ENCODE measurements at regions not wholly inside any gene's neighbourhood (a gene's known extent, or its start where the extent isn't known, plus 50 kb on each side); places are given as distances from the start of the nearest gene placed in this dataset.

- DNase-seq (ENCODE audit: low spot score): no peak
Observed at GRCh38 chr3:105923140-105923539, 54.3 kb upstream of the CBLB start.

DNA sequence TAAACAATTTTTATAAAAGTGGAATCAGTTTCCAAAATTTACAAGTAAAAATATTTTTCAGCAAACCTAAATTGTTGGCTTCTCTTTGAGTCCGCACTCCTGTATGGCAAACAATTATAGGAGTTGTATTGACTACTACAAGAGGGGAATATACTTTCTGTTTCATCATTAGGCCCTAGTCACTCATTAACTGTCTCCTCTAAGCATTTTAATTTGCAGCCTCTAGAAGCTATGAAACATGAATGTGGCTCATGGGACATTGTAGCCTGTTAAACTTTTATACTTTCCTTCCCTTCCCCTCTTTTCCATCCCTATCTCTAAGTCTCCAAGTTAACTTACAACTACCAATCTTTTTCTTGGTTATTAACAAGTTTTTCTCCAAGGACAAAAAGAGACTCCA is 58.9 kb upstream of the CBLB start:
- DNase-seq (ENCODE audit: low spot score): no peak

- DNase-seq (ENCODE audit: low spot score): no peak
Observed at GRCh38 chr3:105930733-105931132, 61.9 kb upstream of the CBLB start.

DNA sequence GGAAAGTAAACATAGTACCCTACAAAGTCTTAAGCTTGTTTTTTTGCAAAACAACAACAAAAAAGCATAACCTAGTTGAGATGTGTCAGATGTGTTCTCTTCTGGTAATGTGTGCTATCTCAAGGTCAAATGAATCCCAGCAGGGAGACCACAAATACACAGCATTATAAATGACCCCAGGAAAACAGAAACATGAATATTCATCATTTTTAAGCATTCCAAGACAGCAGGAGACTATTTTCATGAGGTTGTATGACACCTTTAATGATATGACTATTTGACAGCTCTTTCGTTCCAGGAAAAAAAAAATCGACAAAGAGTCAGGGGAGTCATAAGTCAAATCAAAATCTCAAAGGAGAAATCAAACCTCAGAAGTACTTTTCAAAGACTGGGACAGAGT is 62.7 kb upstream of the CBLB start:
- DNase-seq (ENCODE audit: low spot score): no peak

DNA sequence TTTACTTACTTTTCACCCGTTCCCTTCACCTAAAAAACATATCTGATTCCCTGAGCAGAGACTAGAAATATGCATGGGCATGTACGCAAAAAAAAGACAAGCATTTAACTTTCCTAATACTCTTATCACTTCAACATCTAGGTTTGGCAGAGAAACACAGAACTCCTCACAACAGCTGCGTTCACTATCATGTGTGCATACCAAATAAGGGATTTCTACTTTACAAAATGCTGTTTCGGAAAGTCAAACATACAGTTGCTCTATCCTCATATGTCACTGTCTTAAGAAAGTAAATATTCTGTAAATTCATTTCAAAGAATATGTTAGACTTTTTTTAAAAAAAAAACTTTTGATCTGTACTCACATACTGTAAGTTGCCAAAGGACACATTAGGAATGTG is 65.1 kb upstream of the CBLB start:
- DNase-seq (ENCODE audit: low spot score): no peak

DNA sequence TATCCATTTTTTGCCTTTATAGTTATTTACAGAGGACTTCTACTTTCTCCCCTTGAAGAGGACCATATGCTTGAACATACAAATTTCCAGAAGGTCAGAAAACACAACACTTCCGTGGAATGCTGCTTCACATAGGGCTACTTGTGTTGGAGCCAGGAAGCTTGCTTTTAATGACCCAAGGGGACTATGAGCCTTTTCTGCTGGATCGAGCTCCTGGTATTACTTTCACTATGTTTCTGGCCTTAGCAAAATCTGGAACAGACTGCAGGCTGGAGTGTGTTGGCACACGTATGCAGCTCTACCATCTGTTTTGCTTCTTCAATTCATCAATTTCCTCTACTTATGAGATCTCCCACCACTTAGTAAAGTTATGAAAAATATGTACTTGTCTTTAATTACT is 69.3 kb upstream of the CBLB start:
- DNase-seq (ENCODE audit: low spot score): no peak

GRCh38 chr3:105938806-105939205 is 70.0 kb upstream of the CBLB start:
- no peak for DNase-seq (ENCODE audit: low spot score)

- DNase-seq (ENCODE audit: low spot score): no peak
Observed at GRCh38 chr3:105944276-105944675, 75.5 kb upstream of the CBLB start.

GRCh38 chr3:105944721-105945120 is 75.9 kb upstream of the CBLB start:
- DNase-seq (ENCODE audit: low spot score): peak; percentile 68

DNA sequence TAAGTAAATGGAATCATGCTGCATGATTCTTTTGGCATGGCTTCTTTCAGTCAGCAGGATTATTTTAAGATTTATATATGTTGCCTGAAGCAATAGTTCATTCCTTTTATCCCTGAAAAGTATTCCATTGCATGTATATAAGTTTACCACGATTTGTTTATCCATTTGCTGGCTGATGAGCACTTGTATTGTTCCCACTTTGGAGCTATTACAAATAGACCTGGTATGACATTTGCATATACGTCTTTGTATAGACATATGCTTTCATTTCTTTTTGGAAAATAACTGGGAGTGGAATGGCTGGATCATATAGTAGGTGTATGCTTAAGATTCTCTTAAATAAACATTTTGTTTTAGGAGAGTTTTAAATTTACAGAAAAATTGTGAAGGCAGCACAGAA is 79.3 kb upstream of the CBLB start:
- DNase-seq (ENCODE audit: low spot score): no peak

GRCh38 chr3:105950881-105951600 is 82.2 kb upstream of the CBLB start:
- DNase-seq (ENCODE audit: low spot score): no peak

DNA sequence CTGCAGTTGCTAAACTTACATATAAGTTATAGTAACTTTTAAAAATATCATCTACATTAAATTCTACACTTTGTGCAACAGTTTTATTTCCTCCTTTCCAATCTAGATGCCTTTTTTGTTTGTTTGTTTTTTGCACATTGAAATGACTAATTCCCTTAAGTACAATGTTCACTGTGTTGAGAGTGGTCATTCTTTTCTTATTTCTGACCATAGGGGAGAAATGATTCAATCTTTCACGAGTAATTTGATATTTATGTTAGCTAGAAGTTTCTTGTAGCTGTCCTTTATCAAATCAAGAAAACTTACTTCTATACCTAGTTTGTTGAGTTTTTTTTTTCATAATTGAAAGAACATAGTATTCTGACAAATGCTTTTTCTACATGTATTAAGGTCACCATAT is 85.0 kb upstream of the CBLB start:
- no peak for DNase-seq (ENCODE audit: low spot score)

DNA sequence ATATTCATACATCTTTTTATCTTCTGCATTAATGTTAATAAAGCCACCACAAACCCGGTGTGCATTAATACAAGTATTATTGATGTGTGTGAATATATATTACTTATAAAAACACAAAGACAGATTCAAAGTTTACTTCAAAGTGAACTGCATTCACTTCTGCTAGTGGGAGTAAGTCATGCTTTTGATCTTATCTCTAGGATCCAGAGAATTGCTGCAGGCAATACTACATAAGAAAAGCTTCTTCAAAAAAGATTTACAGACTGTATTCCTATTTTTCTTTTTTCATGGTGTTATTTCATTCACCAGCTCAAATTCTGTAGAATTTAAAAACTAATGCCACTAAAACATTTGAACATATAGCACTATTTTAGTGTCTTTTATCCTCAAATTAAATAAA is 87.5 kb upstream of the CBLB start:
- no peak for DNase-seq (ENCODE audit: low spot score)

- DNase-seq (ENCODE audit: low spot score): no peak
Observed at GRCh38 chr3:105957722-105958121, 88.9 kb upstream of the CBLB start.

DNA sequence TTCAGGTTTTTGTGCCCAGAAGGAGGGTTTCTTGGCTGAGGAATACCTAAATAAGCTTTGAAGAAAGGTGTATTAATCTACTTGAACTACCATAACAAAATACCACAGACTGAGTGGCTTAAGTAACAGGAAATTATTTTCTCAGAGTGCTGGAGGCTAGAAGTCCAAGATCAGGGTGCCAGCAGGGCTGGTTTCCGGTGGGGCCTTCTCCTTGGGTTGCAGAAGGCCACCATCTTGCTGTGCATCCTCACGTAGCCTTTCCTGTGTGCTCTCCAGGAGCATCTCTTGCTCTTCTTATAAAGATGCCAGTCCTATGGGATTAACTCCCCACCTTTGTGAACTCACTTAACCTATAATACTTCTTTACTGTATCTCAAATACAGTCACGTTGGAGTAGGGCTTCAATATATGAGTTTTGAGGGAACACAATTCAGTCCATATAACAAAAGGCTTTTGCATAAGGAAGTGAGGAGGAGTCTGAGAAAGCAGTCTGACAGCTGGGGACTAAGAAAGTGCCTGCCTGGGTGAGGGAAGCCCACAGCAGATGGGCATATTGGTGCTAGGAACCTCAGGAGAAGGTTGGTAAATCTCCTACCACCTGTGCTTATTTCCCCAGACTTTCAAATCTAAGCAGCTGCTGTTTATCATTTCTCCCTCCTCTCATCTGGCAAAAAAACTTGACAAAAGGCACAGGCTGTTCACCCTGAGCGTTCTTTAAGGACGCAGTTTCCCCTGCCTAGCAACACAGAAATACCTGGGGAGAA is 89.6 kb upstream of the CBLB start:
- DNase-seq (ENCODE audit: low spot score): no peak

- no peak for DNase-seq (ENCODE audit: low spot score)
Observed at GRCh38 chr3:105959851-105960250, 91.0 kb upstream of the CBLB start.

DNA sequence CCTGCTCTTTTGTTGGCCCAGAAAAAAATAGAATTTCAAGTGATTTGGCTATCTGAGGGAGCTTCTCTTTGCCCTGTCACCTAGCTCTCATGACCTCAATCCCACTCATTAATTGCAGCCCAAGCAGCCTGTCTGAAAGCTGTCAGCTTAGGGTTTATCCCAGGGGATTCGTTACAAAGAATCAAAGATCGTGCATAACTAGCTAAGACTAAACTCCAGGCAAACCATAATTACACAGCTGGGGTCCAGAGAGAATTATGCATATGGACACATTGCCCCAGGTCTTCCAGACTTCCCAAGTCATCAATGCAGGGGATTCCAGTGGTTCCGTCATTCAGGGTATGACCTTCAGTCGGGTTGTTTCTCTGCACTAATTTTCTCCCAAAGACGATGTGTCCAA is 91.6 kb upstream of the CBLB start:
- no peak for DNase-seq (ENCODE audit: low spot score)

- no peak for DNase-seq (ENCODE audit: low spot score)
Observed at GRCh38 chr3:105963161-105963560, 94.3 kb upstream of the CBLB start.

GRCh38 chr3:105965384-105965783 is 96.6 kb upstream of the CBLB start:
- no peak for DNase-seq (ENCODE audit: low spot score)

DNA sequence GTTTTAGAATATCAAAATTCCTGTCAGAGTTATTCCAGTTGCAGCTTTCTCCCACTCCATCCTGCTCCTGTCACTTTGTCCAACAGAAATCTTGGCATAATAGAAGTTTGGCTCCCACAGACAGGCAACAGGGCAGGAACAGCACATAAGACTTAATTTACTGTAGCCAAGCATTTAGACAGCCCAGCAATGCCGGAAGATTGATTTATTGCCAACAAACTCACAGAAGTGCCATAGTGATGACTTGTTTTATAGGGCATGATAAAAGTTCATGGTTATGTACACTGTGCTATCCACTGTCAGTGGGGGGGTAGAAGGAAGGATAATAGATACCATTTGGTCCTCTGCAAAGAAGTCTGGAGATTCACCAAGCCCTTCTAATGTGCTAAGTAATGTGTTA is 98.3 kb upstream of the CBLB start:
- peak; percentile 67 for DNase-seq (ENCODE audit: low spot score)

GRCh38 chr3:105970283-105970682 is 101.5 kb upstream of the CBLB start:
- no peak for DNase-seq (ENCODE audit: low spot score)

DNA sequence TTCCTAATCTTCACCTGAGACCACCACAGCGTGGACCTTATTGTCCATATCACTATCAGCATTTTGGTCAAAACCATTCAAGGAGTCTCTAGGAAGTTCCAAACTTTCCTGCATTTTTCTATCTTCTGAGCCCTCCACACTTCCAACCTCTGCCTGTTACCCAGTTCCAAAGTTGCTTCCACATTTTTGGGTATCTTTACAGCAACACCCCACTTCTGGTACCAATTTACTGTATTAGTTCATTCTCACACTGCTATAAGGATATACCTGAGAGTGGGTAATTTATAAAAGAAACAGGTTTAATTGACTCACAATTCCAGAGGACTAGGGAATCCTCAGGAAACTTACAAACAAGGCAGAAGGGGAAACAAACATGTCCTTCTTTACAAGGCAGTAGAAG is 103.3 kb upstream of the CBLB start:
- no peak for DNase-seq (ENCODE audit: low spot score)

DNA sequence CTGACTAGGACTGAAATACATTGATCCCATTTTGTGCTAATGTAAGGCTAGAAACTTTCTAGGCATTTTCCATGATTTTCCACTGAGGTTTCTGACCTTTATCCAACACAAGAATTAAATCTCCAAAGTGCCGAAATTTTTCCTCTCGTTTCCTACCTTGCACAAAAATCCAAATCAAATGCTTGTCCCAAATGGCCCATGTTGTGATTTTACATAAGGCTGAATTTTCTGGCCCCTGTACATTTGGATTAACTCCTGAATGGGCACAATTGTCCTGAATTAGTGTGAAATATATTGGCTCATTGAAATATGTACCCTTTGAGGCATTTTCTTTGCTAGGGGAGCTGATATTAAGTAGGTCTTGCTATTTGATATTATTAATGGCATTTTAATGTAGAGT is 105.6 kb upstream of the CBLB start:
- no peak for DNase-seq (ENCODE audit: low spot score)

GRCh38 chr3:105976196-105976595 is 107.4 kb upstream of the CBLB start:
- no peak for DNase-seq (ENCODE audit: low spot score)

Data from A172 (cell line).